ENCODE measurements at regions not wholly inside any gene's neighbourhood (a gene's known extent, or its start where the extent isn't known, plus 50 kb on each side); places are given as distances from the start of the nearest gene placed in this dataset.
A peak's percentile ranks its signal among the peaks of the same experiment; 100 is the strongest.

DNA sequence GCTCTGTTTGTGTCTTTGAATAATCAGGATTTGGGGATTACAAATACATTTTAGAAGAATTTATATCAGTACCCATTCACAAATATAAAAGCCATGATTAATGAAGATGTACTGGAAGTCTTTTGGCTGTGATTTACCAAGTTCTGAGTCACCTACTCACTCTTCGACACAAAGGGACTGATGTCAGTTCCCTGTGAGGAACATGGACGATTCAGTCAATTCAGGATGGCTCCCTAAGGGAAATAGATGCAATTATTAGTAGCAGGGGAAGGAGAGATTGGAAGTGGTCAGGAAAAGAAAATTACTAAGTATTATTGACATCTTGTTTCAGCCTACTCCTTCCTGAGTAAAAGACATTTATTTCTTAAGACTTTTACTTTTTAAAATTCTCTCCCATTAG, 550.7 kb upstream of the SLIT2 start:
- no peak for DNase-seq

DNA sequence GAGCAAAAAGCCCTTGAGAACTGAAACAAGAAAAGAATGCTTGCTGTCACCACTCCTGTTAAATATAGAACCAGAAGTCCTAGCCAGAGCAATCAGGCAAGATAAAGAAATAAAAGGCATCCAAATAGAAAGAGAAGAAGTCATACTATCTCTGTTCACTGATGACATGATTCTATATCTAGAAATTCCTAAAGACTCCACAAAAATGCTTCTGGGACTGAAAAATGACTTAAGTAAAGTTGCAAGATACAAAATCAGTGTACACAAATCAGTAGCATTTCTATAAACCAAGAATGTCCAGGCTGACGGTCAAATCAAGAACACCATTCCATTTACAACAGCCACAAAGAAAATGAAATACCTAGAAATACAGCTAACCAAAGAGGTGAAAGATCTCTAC, 552.7 kb upstream of the SLIT2 start:
- DNase-seq: no peak

GRCh38 chr4:19694812-19695211, 556.9 kb upstream of the SLIT2 start:
- no peak for DNase-seq

GRCh38 chr4:19693936-19694570, 557.7 kb upstream of the SLIT2 start:
- no peak for DNase-seq

DNA sequence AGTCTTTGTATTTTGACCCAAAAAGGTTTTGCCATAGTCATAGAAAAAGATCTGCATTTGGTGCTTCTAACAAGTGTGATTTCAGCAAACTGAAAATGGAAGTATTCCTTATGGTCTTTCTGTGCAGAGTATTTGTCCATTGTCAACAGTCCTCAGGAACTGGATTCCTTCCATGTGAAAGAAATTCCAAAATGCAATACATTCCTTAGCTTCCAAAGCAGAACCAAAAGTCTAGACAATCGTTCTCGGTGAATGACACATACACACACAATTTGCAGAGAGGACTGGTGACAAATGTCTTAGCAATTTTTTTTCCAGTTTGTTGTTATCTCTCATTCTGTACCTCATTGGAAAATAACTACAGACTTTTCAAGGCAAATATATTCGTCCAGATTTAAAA, 562.2 kb upstream of the SLIT2 start:
- DNase-seq: no peak

DNA sequence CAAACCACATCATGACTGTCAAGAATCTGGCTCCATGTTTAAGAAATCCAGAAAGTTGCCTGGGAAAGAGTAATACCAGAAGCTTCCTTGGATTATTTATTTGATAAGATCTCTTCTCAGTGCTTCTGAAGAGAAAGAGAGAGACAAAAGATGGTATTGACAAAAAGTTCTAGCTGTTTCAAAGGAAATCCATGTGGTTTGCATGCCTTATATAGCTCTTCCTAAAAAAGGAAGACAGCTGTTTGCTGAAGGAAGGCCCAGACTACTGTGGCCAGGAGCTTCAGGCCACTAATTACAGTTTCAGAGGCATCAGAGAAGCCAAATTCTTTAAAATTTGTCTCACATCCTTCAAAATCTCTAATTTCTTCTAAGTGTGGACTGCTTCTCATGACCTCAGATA, 565.2 kb upstream of the SLIT2 start:
- no peak for DNase-seq

DNA sequence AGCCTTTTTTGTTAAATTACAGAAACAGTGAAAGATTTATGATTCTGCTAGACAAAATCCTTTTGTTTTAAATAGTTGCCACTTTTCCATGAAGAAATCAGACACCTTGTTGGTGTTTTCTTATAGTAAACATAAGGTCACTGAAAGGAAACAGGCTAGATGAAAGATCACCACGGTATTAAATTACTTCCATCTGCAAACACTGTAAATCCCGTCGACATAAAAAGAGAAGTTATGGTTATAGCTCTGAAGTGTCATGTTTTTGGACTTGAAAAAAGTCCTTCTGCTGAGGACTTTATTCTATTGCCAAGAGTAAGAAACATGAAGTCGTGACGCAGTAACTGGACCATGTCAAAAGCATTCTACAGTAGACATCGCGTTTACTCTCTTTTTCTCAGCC, 567.6 kb upstream of the SLIT2 start:
- DNase-seq: no peak

GRCh38 chr4:19683426-19683825, 568.3 kb upstream of the SLIT2 start:
- no peak for DNase-seq

DNA sequence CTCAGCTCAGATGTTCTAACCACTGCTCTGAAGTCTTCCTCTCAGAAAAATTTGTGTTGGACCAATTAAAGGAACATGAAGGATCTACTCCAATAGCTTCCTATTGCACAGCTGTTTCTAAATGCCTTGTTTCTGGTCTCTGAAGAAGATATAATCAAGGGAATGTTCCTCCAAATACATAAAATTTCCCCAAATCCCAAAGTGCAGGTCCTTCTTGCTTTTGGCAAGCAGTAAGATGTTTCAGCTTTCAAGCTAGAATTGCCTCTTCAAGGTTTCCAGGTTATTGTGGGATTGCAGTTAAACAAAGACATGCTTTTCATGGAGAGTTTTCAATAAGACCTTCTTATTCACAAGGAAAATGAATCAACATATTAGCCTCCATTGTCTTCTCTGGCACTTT, 574.5 kb upstream of the SLIT2 start:
- no peak for DNase-seq

GRCh38 chr4:19675172-19675811, 576.4 kb upstream of the SLIT2 start:
- peak in 3 of 14 donors; percentile 7 to 13 (median 11) for DNase-seq

GRCh38 chr4:19659101-19659500, 592.6 kb upstream of the SLIT2 start:
- no peak for DNase-seq

DNA sequence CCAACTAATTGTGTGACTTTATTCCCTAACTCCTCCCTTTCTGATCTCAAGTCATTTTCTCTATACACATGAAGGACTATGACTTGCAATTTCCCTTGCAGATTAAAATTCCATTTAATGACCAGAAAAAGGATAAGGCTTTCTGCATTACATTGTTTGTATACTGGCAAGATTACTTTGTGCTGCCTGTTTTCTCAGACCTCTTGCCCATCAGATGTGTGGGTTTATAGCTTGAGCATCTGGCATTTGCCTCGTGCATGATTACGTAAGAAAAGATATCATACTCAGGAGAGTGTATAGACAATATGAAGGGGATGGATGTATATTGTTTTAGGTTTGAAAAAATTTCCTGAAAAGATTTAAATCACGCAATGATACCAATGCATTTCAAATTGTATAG, 593.8 kb upstream of the SLIT2 start:
- no peak for DNase-seq

DNA sequence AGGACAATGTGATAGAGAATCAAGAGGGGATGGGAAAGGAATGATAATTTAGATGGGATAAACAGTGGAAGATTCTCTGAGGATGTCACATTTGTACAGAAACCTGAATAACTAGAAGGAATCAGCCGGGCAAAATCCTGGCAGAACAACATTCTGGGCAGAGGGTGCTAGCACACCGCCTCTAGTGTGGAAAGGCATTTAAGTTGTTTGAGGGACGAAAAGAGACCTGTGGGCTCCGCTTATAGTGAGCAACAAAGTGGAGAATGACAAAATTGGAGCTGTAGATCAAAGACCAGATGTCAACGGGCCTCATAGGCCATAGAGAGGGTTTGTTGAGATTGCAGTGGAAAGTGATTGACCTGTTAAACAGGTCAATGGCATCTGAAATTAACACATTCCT, 596.0 kb upstream of the SLIT2 start:
- no peak for DNase-seq

GRCh38 chr4:19650903-19651864, 600.5 kb upstream of the SLIT2 start:
- DNase-seq: no peak

GRCh38 chr4:19645589-19645988, 606.1 kb upstream of the SLIT2 start:
- no peak for DNase-seq

GRCh38 chr4:19636451-19636850, 615.3 kb upstream of the SLIT2 start:
- no peak for DNase-seq

- DNase-seq: no peak
Measured at GRCh38 chr4:19631814-19632213, 619.9 kb upstream of the SLIT2 start.

GRCh38 chr4:19623866-19624265, 627.8 kb upstream of the SLIT2 start:
- DNase-seq: no peak

DNA sequence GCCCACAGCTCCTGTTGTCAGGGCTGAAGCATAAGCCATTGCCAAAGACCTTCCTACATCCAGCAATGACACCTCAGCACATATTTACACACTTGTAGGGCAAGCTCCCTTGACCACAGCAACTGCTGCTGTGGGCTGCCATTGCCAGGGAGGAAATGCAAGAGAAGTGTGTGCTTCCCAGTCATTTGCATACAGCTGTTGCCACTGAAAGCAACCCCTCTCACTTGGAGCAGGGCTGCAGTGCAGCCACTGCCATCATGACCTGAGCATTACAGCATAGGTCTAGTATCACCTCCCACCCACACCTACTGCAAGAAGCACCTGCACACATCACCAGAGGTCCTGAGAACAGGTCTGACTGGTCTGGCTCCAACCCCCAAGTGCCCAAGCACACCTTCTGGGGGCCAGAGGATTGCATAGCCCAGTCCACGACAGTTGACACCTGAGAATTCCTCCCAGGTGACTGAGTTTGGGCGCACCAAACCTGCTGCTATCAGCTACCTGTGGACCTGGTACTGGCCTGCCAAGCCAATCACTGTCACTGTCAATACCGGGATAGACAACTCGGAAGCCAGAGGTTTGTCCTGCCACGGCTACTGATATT, 636.5 kb upstream of the SLIT2 start:
- no peak for DNase-seq

DNA sequence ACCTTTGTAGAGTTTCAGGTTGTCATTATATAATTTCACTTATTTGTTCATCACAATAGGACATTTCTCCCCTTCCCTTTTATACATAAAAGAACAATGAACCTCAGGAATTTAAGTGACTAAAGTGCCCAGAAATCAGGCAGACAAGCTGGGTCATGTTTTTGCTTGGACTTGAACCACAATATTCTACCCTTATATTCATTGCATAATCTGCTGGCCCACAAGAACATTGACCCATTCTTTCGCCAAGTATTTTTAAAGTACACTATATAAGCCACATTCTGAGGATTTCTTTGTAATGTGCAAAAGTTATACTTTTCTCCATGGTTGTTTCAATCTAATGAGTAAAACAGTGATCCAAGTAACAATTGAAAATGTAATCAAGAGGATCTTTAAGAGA, 637.5 kb upstream of the SLIT2 start:
- DNase-seq: no peak

GRCh38 chr4:19596342-19596741, 655.4 kb upstream of the SLIT2 start:
- no peak for DNase-seq

DNA sequence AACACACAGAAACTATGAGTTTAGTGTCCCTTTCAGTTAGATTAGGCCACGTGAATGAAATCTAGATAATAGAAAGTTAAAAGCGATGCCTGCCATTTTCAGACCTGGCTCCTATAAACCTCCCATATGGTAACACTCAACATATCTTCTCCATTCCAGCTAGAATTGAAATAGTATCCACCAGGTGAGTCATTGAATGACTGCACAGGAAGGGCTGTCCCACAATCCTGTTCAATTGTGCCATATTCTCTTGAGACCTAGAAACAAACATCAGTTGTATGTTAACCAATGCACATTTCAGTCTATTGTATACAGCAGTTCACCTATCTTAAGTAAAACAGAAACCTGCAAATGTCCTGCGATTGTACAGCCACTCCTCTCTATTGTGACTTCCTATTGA, 659.3 kb upstream of the SLIT2 start:
- no peak for DNase-seq

Measured in C1 segment of cervical spinal cord (tissue), 14 donors.